Activated naive CD8-positive, alpha-beta T cell treated with anti-CD3 and anti-CD28 coated beads, Interleukin-2, amount 50 U/mL, for 16 hours (primary cell): ENCODE measurements at regions not wholly inside any gene's neighbourhood (a gene's known extent, or its start where the extent isn't known, plus 50 kb on each side); places are given as distances from the start of the nearest gene placed in this dataset.
"Not testable (repeated sequence)": the region's sequence is repeated elsewhere in the genome, so short reads cannot be mapped to it uniquely, and the experiment has no call there.

Source experiments
- DNase-seq: peaks from one replicate; pipeline ENCODE4 v3.0.0-alpha.2; 2020; ENCODE audit warnings: low read depth, low spot score

DNA sequence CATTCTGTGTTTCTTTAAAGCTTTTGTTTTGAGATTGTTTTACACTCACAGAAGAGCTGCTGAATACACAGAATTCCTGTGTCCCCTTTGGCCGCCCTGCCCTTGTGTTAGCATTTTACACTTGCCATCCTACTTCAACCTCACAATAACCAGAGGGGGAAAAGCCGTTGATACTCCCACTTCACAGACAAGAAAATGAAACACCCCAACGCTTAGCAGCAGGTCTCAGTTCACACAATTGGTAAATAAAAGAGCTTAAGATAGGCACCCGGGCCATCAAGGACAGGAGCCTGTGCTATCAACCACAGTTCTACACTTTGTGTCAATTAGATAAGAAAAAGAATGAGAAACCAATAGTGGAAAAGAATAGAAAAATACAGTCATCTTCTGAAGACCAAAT, 178.0 kb downstream of the SYK start:
- no peak for DNase-seq

DNA sequence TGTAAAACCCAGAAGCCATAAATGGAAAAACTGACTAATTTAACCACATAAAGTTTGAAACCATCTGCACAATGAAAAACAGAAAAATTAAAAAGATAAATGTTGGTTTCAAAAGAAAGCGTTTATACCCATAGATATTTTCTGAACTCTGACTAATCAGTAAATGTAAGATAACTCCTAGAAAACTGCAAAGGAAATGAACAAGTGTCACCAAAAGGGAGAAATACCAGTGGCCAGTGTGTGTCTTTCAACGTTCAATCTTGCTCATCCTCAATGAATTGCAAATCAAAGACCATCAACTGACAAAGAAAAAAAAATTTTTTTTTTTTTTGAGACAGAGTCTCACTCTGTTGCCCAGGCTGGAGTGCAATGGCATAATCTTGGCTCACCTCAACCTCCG, 180.1 kb downstream of the SYK start:
- DNase-seq: no peak

DNA sequence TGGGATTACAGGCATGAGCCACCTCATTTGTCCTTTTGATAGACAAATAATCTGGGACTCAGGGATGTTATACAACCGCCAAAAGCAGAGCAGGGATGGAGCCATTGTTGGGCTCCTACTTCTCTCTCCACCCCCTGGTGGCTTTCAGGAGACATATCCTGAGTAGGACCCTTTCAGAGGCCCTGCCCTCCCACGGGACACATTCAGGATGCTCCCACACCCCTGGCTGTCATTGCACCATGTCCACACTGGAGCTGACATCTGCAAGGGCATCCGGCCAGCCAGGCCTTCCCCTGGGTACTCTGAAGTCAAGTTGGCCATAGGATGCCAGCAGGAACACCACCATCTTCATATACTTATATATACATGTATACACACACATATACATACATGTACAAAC, 181.8 kb downstream of the SYK start:
- DNase-seq: no peak

DNA sequence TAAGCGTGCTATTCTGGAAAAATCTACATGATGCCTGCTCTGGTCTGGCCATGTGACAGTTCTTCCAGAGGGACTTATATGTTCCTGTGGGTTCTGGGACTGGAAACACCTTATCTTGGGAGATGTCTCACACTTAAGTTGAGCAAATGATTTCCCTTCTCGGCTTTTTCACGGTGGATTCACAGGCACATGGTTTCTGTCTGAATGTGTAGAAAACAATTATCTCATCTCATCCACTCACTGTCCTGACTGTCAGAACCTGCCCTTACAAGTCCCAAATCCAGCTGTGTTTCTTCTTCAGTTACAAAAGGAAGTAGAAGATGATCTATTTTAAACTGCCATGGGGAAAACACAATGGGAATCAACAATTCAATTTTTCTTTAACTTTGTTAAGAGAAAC, 184.0 kb downstream of the SYK start:
- no peak for DNase-seq

DNA sequence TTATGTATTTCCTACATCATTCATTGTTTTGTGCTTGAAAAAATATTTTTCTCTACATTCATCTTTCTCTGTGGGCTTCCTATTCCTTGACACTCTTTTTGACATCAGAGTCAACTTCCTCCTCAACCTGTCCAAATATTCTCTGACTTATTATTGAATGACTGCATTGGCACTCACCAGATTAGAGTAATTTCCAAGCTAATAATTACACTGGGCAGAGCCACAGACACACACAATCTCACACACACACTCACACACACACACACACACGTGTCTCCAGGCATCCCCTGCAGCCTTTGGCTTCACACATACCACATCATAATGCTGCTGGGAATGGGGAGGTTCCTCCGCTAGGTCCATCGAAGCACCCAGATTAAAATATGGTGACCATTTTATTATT, 184.5 kb downstream of the SYK start:
- DNase-seq: no peak

DNA sequence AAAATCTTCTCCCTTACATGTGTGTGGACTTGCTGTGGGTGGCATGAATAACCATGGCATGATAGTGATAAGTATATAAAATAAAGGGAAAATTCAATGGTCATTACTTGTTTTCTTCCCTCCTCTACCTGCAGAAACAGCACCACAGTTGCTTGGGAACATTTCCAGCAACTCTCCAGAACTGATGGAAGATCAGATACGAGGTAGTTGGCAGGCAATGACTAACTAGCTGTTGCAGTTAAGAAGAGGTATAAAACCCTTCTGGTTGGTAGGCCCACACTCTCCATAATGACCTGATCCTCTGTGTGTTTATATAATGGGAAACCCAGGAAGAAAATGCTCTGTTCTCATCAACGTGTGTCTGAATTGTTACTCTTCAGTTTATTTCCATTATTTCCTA, 185.9 kb downstream of the SYK start:
- DNase-seq: no peak

DNA sequence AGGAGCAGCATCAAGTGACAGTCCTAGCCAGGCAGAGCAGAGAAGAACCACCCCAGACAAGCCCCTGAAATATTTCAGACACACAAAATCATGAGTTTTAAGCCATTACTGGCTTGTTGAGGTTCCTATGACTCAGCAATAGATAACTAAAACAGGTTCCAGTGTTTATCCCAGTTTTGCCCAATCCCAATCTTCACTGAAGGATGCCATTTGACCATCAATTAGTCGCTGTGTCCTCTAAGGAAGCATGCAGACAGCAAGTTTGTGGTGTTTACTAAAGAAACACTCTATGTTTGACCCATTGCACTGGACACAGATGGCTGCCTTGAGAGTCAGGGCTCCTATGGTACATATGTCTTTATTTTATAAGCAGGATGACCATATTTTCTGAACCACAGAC, 186.7 kb downstream of the SYK start:
- DNase-seq: no peak

DNA sequence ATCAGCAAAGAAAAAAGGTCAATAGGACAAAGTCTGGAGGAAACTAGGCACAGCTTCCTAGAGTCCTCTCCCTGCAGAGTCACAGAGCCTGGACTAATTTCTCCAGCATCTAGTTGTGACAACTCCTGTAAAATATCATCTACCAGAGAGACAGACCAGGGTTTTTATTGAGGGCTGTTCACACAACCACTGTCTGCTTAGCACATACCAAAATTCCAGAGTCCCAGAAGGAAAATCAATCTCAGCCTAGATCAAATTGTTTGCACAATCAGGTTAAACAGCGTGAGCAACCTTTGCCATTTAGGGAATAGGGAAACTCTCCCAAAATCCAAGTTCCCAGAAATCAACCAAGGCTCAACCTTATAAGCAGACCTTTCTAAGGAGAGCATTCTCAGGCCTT, 190.3 kb downstream of the SYK start:
- no peak for DNase-seq

DNA sequence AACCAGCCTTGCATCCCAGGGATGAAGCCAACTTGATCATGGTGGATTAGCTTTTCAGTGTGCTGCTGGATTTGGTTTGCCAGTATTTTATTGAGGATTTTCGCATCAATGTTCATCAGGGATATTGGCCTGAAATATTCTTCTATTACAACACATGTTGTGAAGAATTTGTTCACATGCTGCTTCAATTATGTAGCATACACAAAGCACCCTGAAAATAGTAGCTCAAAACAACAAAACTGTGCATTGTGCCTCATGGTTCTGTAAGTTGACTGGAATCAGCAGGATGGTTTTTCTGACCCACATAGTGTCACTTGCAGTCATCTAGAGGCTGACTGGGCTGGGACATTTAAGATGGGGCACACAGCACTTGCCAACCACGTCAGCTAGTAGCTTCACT, 193.9 kb downstream of the SYK start:
- DNase-seq: no peak

DNA sequence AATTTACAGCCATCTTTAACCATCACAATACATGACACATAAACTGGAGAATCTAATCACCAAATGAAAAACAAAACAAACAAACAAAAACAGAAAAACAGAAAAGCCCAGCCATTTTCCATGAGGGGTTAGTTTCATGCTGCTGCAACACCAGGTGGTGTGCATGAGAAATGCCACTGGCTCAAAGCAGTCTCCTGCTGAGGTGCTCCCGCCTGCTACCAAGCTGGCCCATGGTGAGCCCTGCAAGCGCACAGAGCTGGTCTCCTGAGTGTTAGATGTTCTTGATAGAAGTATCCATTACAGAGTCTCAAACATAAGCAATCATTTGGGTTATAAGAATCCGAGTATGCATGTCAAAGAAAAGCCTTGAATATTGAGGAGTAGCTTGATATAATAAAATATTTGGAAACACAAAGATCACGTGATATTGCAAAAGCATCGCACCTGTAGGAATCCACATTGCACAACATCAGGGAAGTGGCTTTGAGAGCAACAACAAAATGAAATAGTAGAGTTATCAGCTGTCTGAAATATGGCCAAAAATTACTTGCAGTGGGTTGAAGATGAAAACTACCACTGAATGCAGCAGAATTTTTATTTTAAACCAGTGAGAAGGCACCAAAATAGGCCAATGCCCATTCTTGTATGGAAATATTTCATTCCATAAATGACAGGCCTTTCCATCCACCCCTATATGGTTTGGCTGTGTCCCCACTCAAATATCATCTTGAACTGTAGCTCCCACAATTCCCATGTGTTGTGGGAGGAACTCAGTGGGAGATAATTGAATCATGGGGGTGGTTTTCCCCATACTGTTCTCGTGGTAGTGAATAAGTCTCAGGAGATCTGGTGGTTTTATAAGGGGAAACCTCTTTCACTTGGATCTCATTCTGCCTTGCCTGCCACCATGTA, 194.8 kb downstream of the SYK start:
- DNase-seq: no peak

DNA sequence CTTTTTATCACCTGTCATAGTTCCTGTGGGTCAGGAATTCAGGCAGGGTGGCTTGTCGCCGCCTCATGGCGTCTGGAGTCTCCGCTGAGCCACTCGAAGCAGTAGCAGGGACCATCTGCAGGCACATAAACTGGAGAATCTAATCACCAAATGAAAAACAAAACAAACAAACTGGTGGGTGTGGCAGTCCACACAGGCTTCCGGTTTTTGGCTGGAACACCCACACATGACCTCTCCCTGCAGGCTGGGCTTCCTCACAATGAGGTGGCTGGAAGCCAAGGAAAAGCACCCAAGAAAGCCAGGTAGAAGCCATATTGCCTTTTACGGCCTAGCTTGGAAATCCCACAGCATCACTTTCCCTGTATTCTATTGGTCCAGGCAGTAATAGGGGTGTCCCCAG, 197.0 kb downstream of the SYK start:
- DNase-seq: no peak

DNA sequence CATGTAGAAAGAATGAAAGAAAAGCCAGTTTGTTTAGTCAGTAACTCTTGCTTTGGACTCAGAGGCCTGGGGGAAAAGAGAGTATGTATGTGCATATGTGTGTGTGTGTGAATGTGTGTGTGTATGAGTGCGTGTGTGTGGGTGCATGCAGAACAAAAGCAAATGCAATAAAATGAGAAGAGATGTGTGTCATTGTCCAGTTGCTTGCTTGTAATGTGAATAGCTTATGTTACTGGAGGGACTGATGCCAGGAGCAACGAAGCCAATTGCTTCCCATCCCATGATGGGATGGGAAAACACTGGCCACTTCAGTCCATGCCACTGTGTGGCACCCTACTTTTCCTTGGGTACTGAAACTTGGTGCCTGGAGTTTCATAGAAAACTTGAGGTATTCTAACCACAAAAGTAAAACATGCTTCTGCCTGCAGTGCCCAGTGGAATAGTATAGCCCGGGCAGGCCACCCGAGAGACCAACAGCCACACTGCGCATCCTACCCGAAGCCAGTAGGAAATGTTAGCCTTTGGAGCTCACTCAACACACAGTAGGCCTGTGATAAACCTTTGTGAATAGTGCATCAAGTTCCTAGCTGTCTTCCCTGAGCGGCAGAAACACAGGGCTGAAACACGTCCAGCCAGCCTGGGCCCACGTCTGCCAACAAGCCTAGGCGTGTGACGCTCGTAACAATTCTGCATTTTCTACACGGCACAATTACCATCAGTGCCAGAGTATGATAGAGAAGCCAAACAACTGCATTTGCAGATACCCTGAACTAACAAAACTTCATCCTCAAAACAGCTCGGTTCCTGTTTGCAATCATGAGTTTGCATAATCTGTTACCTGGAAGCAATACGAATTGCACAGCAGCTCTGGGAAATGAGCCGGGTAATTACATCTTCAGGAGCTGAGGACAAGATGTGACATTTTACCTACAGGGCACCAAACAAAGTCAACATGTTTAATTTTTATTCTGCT, 198.1 kb downstream of the SYK start:
- DNase-seq: no peak

DNA sequence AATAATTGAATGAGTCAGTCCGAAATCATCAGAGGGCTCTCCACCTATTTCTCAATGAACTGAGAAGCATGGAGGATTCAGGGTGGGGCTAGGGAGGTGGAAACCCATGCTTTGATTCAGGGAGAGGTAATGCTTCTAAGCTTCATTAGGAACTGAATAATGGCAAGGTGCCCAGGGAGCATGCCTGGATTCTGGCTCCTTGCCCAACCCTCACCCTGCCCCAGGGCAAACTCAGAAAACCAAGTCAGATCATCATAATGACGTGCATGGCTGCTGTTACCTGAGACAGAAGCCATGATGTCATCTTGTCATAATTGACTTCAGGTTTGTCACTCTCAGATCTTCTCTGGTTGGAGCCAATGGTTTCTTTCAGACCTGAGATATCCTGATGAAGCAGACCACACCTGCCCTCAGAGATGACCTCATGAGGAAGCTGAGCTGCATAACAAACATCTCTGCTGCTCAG, 199.6 kb downstream of the SYK start:
- DNase-seq: no peak

DNA sequence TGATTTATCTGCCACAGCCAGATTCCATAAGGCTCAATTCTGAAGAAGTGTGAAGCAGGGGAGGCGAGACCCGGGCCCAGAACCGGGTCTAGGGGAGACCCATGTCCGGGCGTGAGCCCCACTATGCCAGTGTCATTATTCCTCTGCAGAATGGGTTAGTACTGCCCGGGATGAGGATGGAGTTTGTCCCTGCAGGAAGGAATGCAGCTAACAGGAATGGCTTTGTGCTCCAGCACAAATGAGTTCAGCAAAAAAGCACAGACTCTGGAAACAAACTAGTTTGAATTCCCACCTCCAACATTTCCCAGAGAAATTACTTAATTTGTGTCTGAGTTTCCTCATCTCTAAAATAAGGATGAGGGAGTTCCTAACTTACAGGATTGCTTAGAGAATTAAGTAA, 202.9 kb downstream of the SYK start:
- DNase-seq: no peak

DNA sequence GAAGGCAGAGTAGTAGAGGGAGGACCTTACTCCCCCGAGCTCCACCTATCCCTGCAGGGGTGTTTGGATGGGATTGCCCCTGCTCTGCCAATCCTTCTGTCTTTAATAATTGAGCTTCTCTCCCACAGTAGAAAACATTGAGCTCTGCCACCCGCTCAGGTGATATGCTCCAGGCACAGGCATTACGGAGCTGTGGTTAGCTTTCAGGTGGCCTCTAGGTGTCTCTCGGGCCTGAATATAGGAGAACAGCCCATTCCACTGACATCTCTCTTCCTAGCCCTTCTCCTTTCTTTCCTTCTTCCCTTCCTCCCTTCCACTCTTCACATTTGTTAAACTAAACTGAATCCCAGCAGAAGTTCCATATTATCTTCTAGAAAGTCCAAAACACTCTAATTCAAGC, 203.4 kb downstream of the SYK start:
- no peak for DNase-seq

DNA sequence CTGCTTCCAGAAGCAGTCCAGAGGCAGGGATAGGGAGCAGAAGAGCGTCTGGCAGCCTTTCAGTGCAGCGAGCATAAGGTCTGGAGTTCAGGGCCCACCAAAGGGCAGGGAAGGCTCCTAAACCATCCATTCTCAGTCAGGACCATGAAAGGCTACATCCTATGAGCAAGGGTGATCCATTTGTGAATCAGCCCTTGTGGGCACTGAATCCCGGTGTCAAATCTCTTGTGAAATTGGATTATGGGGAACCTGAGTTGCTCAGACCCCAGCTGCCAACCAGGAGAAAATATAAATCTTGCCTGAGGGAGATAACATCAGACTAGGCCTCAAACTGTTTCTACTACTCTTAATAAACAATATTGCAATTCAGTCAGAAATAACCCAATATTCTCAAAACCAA, 204.4 kb downstream of the SYK start:
- no peak for DNase-seq

DNA sequence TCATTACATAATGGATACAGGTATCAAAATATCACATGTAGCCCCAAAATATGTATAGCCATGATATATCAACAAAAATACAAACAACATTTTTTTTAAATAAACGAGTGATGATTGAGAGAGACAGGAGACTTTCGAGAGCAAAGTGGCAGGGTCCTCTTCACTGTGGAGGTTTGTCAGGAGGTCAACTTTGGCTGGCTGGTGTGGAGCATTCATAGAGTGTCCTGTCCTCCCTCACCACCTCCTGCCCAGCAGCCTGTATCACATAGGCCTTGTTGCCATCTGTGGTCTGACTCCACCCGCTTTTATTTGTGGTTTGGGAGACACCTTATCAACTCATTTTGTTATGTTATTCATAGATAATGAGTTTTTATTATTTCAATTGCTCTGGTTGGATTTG, 206.9 kb downstream of the SYK start:
- no peak for DNase-seq

DNA sequence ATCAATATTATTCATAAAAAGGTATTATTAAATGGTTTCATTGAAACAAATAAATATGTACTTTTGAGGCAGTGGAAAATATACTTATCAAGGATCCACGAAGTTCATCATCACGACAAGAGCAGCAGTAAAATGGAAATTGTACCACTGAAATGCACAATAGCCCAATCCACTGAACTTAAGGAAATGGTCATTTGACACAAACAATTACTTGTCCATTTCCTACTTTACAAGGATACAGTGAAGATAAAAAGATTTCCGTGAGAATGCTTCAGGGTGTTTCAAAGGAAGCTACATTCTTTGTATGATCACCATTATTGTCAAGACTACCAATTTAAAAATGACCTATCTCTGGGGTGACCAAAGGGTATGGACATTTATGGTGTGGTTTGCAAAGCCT, 210.3 kb downstream of the SYK start:
- DNase-seq: no peak

DNA sequence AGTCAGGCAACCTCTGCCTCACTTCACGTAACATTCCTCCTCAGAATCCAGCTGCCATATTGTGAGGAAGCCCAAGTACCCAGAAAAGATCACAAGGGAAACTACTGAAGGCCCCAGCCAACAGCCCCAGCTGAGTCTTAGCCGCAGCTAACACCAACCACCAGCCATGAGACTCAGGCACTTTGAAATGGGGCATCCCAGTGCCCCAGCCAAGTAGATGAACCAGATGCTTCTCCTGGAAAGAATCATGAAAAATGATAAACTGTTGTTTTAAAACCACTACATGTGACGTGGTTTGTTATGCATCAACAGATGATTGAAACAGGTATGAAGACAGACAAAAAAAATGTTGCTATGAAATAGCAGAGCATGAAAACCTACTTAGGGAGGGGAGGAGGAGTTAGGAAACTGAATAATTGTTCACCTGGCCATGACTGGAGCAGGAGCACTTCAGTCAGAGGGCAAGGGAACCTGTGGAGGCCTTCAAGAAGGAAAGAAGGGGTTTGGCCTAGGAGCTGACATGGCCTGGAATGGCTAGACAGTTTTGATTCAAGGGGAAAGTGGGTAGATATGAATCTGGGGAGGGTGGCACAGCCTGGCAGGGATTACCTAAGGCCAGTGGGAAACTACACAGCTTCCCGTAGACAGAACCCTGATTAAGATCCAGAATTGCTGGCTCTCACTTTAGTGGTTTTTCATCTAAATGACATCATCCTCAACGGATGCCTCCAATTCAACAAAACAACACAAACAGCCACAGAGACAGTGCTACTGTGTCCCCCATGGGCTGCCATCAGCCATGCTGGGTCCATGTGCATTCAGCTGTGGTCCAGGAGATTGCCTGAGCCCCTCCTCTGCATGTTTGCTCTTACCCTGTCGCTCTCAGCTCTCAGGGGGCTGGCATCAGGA, 211.6 kb downstream of the SYK start:
- DNase-seq: no peak

DNA sequence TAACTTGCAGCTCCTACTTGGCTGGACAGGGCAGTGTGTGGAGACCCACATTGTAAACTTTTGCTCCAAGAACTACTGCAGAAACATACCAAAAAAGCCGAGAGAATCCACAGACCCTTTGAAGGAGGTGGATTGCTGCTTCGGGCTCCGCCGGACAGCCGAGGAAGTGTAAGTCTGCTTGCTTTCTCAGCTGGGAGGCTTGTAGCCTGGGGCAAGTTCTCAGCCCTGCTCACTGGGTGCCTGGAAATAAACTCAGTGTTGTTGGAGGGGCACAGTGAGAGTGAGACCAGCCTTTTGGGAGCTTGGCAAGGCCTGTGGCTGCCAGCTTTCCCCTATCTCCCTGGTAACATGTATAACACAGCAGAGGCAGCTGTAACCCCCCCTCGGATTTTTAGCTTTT, 215.6 kb downstream of the SYK start:
- DNase-seq: no peak

DNA sequence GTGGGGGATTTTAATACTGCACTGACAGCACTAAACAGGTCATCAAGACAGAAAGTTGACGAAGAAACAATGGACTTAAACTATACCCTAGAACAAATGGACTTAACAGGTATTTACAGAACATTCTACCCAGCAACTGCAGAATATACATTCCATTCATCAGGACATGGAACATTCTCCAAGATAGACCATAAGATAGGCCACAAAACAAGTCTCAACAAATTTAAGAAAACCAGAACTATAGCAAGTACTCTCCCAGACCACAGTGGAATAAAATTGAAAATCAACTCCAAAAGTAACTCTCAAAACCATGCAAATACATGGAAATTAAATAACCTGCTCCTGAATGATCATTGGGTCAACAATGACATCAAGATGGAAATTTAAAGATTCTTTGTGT, 218.3 kb downstream of the SYK start:
- DNase-seq: not testable (repeated sequence)

DNA sequence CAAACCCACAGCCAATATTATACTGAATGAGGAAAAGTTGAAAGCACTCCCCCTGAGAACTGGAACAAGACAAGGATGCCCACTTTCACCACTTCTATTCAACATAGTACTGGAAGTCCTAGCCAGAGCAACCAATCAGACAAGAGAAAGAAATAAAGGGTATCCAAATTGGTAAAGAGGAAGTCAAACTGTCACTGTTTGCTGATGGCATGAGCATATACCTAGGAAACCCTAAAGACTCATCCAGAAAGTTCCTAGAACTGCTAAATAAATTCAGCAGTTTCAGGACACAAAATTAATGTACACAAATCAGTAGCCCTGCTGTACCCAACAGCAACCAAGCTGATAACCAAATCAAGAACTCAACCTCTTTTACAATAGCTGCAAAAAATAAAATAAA, 220.0 kb downstream of the SYK start:
- not testable (repeated sequence) for DNase-seq
